ENCODE measurements at regions not wholly inside any gene's neighbourhood (a gene's known extent, or its start where the extent isn't known, plus 50 kb on each side); places are given as distances from the start of the nearest gene placed in this dataset.
"Not testable (repeated sequence)": the region's sequence is repeated elsewhere in the genome, so short reads cannot be mapped to it uniquely, and the experiment has no call there.

- DNase-seq (ENCODE audit: low spot score): no peak
These were observed 421.5 kb upstream of the SEL1L start for GRCh38 chr14:81955123-81955522.

GRCh38 chr14:81960781-81961180, 427.1 kb upstream of the SEL1L start:
- no peak for DNase-seq (ENCODE audit: low spot score)

- DNase-seq (ENCODE audit: low spot score): no peak
These were observed 430.2 kb upstream of the SEL1L start for GRCh38 chr14:81963846-81964245.

- DNase-seq (ENCODE audit: low spot score): no peak
These were observed 436.7 kb upstream of the SEL1L start for GRCh38 chr14:81970307-81970706.

GRCh38 chr14:81971911-81972310, 438.3 kb upstream of the SEL1L start:
- no peak for DNase-seq (ENCODE audit: low spot score)

- DNase-seq (ENCODE audit: low spot score): no peak
These were observed 438.9 kb upstream of the SEL1L start for GRCh38 chr14:81972601-81973000.

GRCh38 chr14:81974543-81974942, 440.9 kb upstream of the SEL1L start:
- DNase-seq (ENCODE audit: low spot score): no peak

GRCh38 chr14:81980601-81981306, 447.1 kb upstream of the SEL1L start:
- peak; percentile 20 for DNase-seq (ENCODE audit: low spot score)

GRCh38 chr14:81981307-81981675, 447.6 kb upstream of the SEL1L start:
- DNase-seq (ENCODE audit: low spot score): peak; percentile 38

GRCh38 chr14:81982046-81982445, 448.4 kb upstream of the SEL1L start:
- no peak for DNase-seq (ENCODE audit: low spot score)

- DNase-seq (ENCODE audit: low spot score): no peak
These were observed 452.4 kb upstream of the SEL1L start for GRCh38 chr14:81986005-81986404.

- no peak for DNase-seq (ENCODE audit: low spot score)
These were observed 455.6 kb upstream of the SEL1L start for GRCh38 chr14:81989211-81989610.

- DNase-seq (ENCODE audit: low spot score): peak; percentile 64
These were observed 456.7 kb upstream of the SEL1L start for GRCh38 chr14:81990312-81990761.

GRCh38 chr14:81991998-81992397, 458.3 kb upstream of the SEL1L start:
- no peak for DNase-seq (ENCODE audit: low spot score)

GRCh38 chr14:81993432-81993831, 459.8 kb upstream of the SEL1L start:
- DNase-seq (ENCODE audit: low spot score): no peak

- no peak for DNase-seq (ENCODE audit: low spot score)
These were observed 469.8 kb upstream of the SEL1L start for GRCh38 chr14:82003426-82003825.

- DNase-seq (ENCODE audit: low spot score): no peak
These were observed 475.4 kb upstream of the SEL1L start for GRCh38 chr14:82009076-82009475.

GRCh38 chr14:82009993-82010392, 476.3 kb upstream of the SEL1L start:
- no peak for DNase-seq (ENCODE audit: low spot score)

- DNase-seq (ENCODE audit: low spot score): no peak
These were observed 477.8 kb upstream of the SEL1L start for GRCh38 chr14:82011460-82011859.

- no peak for DNase-seq (ENCODE audit: low spot score)
These were observed 495.4 kb upstream of the SEL1L start for GRCh38 chr14:82029038-82029437.

GRCh38 chr14:82035397-82035796, 501.7 kb upstream of the SEL1L start:
- DNase-seq (ENCODE audit: low spot score): no peak

- DNase-seq (ENCODE audit: low spot score): not testable (repeated sequence)
These were observed 504.4 kb upstream of the SEL1L start for GRCh38 chr14:82038066-82038465.

GRCh38 chr14:82045339-82045738, 511.7 kb upstream of the SEL1L start:
- DNase-seq (ENCODE audit: low spot score): no peak

GRCh38 chr14:82046512-82047226, 513.0 kb upstream of the SEL1L start:
- DNase-seq (ENCODE audit: low spot score): no peak

Data from globus pallidus (tissue), 1 donor.